HG02678 (cell line): ENCODE measurements at regions not wholly inside any gene's neighbourhood (a gene's known extent, or its start where the extent isn't known, plus 50 kb on each side); places are given as distances from the start of the nearest gene placed in this dataset.
"Not testable (repeated sequence)": the region's sequence is repeated elsewhere in the genome, so short reads cannot be mapped to it uniquely, and the experiment has no call there.

Experiments
- ATAC-seq: cut with Tn5 transposase; IDR thresholded peaks from one replicate; pipeline ENCODE4 v1.9.1; 2021; ENCODE audit warnings: mild to moderate bottlenecking, moderate library complexity; ENCODE audit not compliant: unreplicated experiment

- ATAC-seq, result not testable (repeated sequence)
These were observed 126.5 kb downstream of the PCDH18 start for GRCh38 chr4:137405833-137406232.

GRCh38 chr4:137394018-137394417 lies 138.3 kb downstream of the PCDH18 start:
- ATAC-seq, result no peak

DNA sequence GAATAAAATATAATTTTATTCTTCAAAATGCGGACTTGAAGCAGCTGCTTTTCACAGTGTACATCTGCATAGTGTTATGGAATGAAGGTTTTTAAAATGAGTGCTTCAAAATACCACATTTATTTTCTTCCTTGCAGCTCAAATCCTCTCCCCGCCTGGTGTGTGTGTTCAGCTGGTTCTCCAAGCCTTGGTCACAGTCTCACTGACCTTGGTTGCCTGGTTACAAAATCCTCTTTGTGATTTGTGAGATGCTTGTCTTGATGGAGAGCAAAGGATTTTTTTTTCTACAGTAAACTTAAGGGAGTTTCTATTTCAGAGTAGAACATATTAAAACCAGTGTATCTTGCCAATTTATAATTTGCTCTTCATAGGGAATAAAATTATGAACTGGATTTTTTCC lies 139.2 kb downstream of the PCDH18 start:
- ATAC-seq, result no peak

GRCh38 chr4:137390707-137391106 lies 141.6 kb downstream of the PCDH18 start:
- no peak for ATAC-seq

- no peak for ATAC-seq
These were observed 142.3 kb downstream of the PCDH18 start for GRCh38 chr4:137389911-137390520.

GRCh38 chr4:137387924-137388323 lies 144.4 kb downstream of the PCDH18 start:
- no peak for ATAC-seq

- ATAC-seq, result no peak
These were observed 147.8 kb downstream of the PCDH18 start for GRCh38 chr4:137384476-137384875.

DNA sequence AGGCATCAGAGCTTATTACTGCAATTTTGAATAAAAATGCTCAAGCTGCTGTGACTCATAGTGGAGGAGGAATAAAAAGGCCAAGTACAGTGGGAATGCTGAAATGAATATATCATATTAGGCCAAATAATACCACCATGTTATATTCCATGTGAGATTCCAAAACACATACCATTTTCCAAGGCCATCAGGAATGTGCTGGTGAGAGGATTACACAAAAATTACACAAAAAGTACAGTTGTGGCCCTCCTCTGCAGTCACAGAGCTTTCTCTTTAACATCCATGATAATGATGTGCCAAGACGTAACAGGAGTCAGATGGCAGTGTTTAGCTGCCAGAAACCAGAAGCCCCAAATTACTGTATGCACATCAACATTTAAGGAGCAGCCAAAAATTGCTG lies 153.5 kb downstream of the PCDH18 start:
- no peak for ATAC-seq

DNA sequence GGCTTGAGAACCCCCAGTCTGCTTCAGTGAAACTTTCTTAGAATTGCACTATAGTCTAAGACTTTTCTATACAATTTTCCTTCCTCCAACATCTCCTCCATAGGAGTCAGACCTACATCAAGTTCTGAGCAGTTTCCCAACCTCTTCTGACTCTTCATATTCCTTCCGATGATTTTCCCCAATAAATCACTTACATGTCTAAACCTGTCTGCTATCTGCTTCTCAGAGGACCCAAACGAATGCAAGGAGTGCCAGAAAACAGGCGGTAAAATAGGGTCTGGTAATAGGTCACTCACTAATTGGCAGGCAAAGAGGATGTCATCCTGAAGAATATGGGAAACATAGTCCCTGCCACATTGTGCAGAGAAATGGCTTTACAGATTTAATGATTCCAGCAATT lies 153.9 kb downstream of the PCDH18 start:
- no peak for ATAC-seq

GRCh38 chr4:137376312-137376711 lies 156.0 kb downstream of the PCDH18 start:
- ATAC-seq, result no peak

- no peak for ATAC-seq
These were observed 157.0 kb downstream of the PCDH18 start for GRCh38 chr4:137375111-137375850.

DNA sequence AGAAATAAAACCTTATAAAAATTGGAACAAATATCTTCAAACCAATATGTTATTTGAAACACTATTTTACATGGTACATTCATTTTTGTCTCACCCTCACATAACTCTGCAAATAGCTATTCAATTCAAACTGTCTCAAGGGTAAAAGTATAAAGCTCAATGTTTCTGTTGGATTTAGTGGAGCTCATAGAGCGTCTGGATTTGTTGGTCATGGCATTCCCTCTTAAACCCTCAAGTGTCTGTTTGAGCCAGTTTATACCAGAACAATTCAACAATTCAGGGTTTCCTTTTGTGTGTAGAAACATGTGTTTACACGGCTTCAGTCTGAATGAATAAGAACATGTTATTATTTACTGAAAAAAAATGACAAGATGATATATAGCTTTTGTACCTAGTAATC lies 161.6 kb downstream of the PCDH18 start:
- no peak for ATAC-seq

DNA sequence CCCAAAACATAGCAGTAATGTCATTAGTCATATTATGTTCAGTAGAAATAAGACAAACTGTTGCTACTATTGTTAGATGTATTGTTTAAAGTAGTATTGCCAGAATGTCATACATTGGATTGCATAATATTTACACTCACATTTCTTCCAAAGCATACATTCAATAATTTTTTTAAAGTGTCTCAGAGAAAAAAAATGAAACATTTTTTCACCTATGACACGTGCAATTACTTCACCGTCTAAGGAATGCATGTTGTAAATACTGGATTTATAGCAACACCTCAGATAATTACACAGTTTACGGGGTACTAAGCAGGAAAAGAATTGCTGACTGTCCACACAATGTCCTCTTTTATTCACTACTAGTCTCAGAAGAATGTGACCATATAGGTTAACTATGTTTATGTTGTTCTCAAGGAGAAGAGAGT lies 162.1 kb downstream of the PCDH18 start:
- ATAC-seq, result no peak

- ATAC-seq, result no peak
These were observed 164.7 kb downstream of the PCDH18 start for GRCh38 chr4:137367620-137368019.

- no peak for ATAC-seq
These were observed 168.8 kb downstream of the PCDH18 start for GRCh38 chr4:137363496-137363895.

GRCh38 chr4:137361756-137362470 lies 170.4 kb downstream of the PCDH18 start:
- ATAC-seq, result no peak

GRCh38 chr4:137360761-137361160 lies 171.5 kb downstream of the PCDH18 start:
- no peak for ATAC-seq

GRCh38 chr4:137359691-137360315 lies 172.5 kb downstream of the PCDH18 start:
- no peak for ATAC-seq

- ATAC-seq, result not testable (repeated sequence)
These were observed 177.7 kb downstream of the PCDH18 start for GRCh38 chr4:137354562-137354961.

DNA sequence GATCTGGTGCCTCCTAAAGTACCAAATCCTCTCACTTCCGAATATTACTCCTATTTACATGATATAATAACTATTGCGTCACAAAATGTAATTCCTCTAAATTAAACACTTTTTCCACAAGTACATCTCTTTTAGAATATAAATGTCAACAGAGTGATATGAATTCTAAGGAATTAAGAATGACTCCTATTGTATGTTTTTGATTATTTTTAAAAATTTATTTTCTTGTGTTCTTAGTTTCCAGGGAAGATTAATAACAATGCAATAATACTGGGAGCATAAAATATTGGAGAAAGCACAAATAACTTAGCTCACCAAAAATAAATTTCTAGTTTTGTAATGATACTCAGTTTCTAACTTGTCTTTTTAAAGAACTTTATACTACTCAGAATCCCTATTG lies 184.9 kb downstream of the PCDH18 start:
- no peak for ATAC-seq

DNA sequence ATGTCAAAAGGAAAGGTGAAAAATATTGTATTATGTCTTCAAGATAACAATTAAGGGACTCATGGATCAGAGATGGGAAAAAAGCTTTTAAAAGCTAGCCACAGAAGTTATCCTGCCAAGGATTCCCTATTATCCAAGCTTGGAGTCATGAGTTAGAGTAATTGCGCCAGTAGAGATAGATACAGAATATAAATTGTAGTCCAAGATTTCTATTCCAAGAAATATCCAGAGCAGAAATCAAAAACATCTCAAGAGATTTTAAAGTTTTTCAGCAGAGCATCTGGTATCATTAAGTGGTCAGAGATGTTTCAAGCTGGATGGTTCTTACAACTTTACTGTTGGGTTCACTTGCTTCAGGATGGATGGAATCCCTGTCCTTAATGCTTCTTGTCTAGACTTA lies 186.7 kb downstream of the PCDH18 start:
- ATAC-seq, result no peak

- ATAC-seq, result no peak
These were observed 189.1 kb downstream of the PCDH18 start for GRCh38 chr4:137343221-137343620.
